Left kidney (tissue), 1 donor: ENCODE measurements at regions not wholly inside any gene's neighbourhood (a gene's known extent, or its start where the extent isn't known, plus 50 kb on each side); places are given as distances from the start of the nearest gene placed in this dataset.

Source experiments
- DNase-seq: peaks from one replicate; pipeline ENCODE4 v3.0.0-alpha.2; 2013

GRCh38 chr2:221073326-221074049 lies 498.6 kb downstream of the EPHA4 start:
- DNase-seq = no peak

GRCh38 chr2:221074238-221074637 lies 497.9 kb downstream of the EPHA4 start:
- no peak for DNase-seq

GRCh38 chr2:221075203-221075602 lies 496.9 kb downstream of the EPHA4 start:
- DNase-seq = no peak

- DNase-seq = no peak
Observed at GRCh38 chr2:221077251-221077650, 494.9 kb downstream of the EPHA4 start.

- DNase-seq = no peak
Observed at GRCh38 chr2:221077799-221078198, 494.3 kb downstream of the EPHA4 start.

- no peak for DNase-seq
Observed at GRCh38 chr2:221085341-221085900, 486.7 kb downstream of the EPHA4 start.

- no peak for DNase-seq
Observed at GRCh38 chr2:221085936-221086335, 486.2 kb downstream of the EPHA4 start.

GRCh38 chr2:221087779-221088178 lies 484.3 kb downstream of the EPHA4 start:
- DNase-seq = no peak

- DNase-seq = no peak
Observed at GRCh38 chr2:221088506-221088905, 483.6 kb downstream of the EPHA4 start.

- DNase-seq = no peak
Observed at GRCh38 chr2:221095356-221095755, 476.7 kb downstream of the EPHA4 start.

- DNase-seq = no peak
Observed at GRCh38 chr2:221096706-221097567, 475.2 kb downstream of the EPHA4 start.

GRCh38 chr2:221097568-221097915 lies 474.6 kb downstream of the EPHA4 start:
- no peak for DNase-seq

GRCh38 chr2:221097949-221098348 lies 474.2 kb downstream of the EPHA4 start:
- DNase-seq = no peak

GRCh38 chr2:221100467-221101089 lies 471.5 kb downstream of the EPHA4 start:
- peak; percentile 30 for DNase-seq

- no peak for DNase-seq
Observed at GRCh38 chr2:221102896-221103688, 469.0 kb downstream of the EPHA4 start.

GRCh38 chr2:221103930-221104329 lies 468.2 kb downstream of the EPHA4 start:
- no peak for DNase-seq

GRCh38 chr2:221104361-221104811 lies 467.7 kb downstream of the EPHA4 start:
- no peak for DNase-seq

- no peak for DNase-seq
Observed at GRCh38 chr2:221106241-221106640, 465.9 kb downstream of the EPHA4 start.

GRCh38 chr2:221107424-221107823 lies 464.7 kb downstream of the EPHA4 start:
- no peak for DNase-seq

- no peak for DNase-seq
Observed at GRCh38 chr2:221109552-221109951, 462.6 kb downstream of the EPHA4 start.

- no peak for DNase-seq
Observed at GRCh38 chr2:221111739-221112138, 460.4 kb downstream of the EPHA4 start.

- DNase-seq = no peak
Observed at GRCh38 chr2:221112744-221113143, 459.4 kb downstream of the EPHA4 start.
